ENCODE measurements at regions not wholly inside any gene's neighbourhood (a gene's known extent, or its start where the extent isn't known, plus 50 kb on each side); places are given as distances from the start of the nearest gene placed in this dataset.

DNA sequence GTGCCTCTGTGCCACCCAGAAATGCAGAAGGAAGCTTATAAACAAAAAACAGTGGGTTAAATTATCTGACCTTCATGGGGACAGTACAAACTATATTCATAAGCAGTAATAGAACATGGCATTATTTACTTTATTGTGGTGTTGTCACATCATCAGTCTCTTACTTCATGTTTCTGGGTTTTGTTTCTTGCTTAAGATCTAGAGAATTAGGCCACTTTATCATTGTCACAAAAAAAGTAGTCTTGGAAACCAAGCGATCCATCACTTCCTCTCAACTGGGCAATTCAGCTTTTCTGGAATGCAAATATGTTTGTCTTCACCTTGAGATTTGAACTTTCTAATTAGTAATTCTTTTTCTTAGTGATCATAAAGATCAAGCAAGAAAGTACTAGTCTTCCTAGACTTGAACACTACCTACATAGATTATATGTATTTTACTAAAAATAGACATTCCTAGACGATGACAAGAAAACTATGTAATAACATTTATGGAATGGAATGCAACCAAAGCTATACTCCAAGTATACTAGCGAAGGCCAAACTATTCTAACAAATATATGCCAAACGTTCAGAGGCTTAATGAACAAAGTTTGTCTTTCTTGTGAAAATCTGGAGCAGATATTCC is 363.4 kb downstream of the DAD1 start:
- no peak for DNase-seq (ENCODE audit: low spot score)
- Mint-ChIP-seq H3K27ac (ENCODE audit: unreplicated experiment) (no peak overlapping the region), H3K27me3 (ENCODE audit: unreplicated experiment) (no peaks in the 10 kb centered on the region), H3K4me3 (ENCODE audit: unreplicated experiment) (no peak overlapping the region), H3K9me3 (ENCODE audit: unreplicated experiment) (no peaks in the 10 kb centered on the region), H3K36me3 (ENCODE audit: low read depth, unreplicated experiment) (no peaks in the 10 kb centered on the region), H3K4me1 (ENCODE audit: unreplicated experiment) (no peaks in the 10 kb centered on the region)
- no peak for TF ChIP-seq CTCF (IDR thresholded peaks at IDR 0.05; ENCODE audit: unreplicated experiment)

GRCh38 chr14:22221508-22221907 is 367.5 kb downstream of the DAD1 start:
- no peaks in the 10 kb centered on the region for H3K27me3 Mint-ChIP-seq (ENCODE audit: unreplicated experiment)
- no peak overlapping the region for H3K27ac Mint-ChIP-seq (ENCODE audit: unreplicated experiment)
- no peak for TF ChIP-seq CTCF (IDR thresholded peaks at IDR 0.05; ENCODE audit: unreplicated experiment)
- no peak for DNase-seq (ENCODE audit: low spot score)
- no peak overlapping the region for H3K4me3 Mint-ChIP-seq (ENCODE audit: unreplicated experiment)
- H3K9me3 Mint-ChIP-seq (ENCODE audit: unreplicated experiment), result no peaks in the 10 kb centered on the region
- H3K4me1 Mint-ChIP-seq (ENCODE audit: unreplicated experiment), result no peaks in the 10 kb centered on the region
- peaks cover 4% of the 10 kb centered on the region for H3K36me3 Mint-ChIP-seq (ENCODE audit: low read depth, unreplicated experiment)

GRCh38 chr14:22220427-22220826 is 368.6 kb downstream of the DAD1 start:
- no peak for TF ChIP-seq CTCF (IDR thresholded peaks at IDR 0.05; ENCODE audit: unreplicated experiment)
- H3K36me3 Mint-ChIP-seq (ENCODE audit: low read depth, unreplicated experiment), result peaks cover 4% of the 10 kb centered on the region
- H3K9me3 Mint-ChIP-seq (ENCODE audit: unreplicated experiment), result no peaks in the 10 kb centered on the region
- H3K27me3 Mint-ChIP-seq (ENCODE audit: unreplicated experiment), result no peaks in the 10 kb centered on the region
- no peak for DNase-seq (ENCODE audit: low spot score)
- no peak overlapping the region for H3K27ac Mint-ChIP-seq (ENCODE audit: unreplicated experiment)
- no peak overlapping the region for H3K4me3 Mint-ChIP-seq (ENCODE audit: unreplicated experiment)
- H3K4me1 Mint-ChIP-seq (ENCODE audit: unreplicated experiment), result no peaks in the 10 kb centered on the region

GRCh38 chr14:22218728-22219127 is 370.3 kb downstream of the DAD1 start:
- no peak overlapping the region for H3K27ac Mint-ChIP-seq (ENCODE audit: unreplicated experiment)
- H3K4me1 Mint-ChIP-seq (ENCODE audit: unreplicated experiment), result no peaks in the 10 kb centered on the region
- no peaks in the 10 kb centered on the region for H3K27me3 Mint-ChIP-seq (ENCODE audit: unreplicated experiment)
- no peak overlapping the region for H3K4me3 Mint-ChIP-seq (ENCODE audit: unreplicated experiment)
- TF ChIP-seq CTCF (IDR thresholded peaks at IDR 0.05; ENCODE audit: unreplicated experiment), result no peak
- H3K36me3 Mint-ChIP-seq (ENCODE audit: low read depth, unreplicated experiment), result peaks cover 4% of the 10 kb centered on the region
- no peak for DNase-seq (ENCODE audit: low spot score)
- no peaks in the 10 kb centered on the region for H3K9me3 Mint-ChIP-seq (ENCODE audit: unreplicated experiment)

DNA sequence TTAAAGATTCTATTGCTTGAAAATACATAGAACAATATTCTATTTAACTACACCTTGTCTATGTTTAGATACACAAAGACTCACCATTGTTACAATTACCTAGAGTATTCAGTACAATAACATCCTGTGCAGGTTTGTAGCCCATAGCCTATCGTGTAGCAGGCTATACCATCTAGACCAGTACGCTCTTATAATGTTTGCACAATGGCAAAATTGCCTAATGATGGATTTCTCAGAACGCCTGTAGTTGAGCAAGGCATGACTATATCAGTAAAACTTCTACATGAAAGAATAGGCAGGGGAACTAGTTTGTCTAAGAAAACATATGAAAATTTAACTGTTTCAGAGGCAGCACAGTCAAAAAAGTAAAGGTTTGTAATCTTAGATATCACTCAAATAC is 375.9 kb downstream of the DAD1 start:
- no peak for TF ChIP-seq CTCF (IDR thresholded peaks at IDR 0.05; ENCODE audit: unreplicated experiment)
- H3K27me3 Mint-ChIP-seq (ENCODE audit: unreplicated experiment), result no peaks in the 10 kb centered on the region
- no peak overlapping the region for H3K27ac Mint-ChIP-seq (ENCODE audit: unreplicated experiment)
- no peaks in the 10 kb centered on the region for H3K9me3 Mint-ChIP-seq (ENCODE audit: unreplicated experiment)
- no peaks in the 10 kb centered on the region for H3K36me3 Mint-ChIP-seq (ENCODE audit: low read depth, unreplicated experiment)
- H3K4me3 Mint-ChIP-seq (ENCODE audit: unreplicated experiment), result no peak overlapping the region
- peaks cover 15% of the 10 kb centered on the region for H3K4me1 Mint-ChIP-seq (ENCODE audit: unreplicated experiment)
- DNase-seq (ENCODE audit: low spot score), result no peak
